ENCODE measurements at regions not wholly inside any gene's neighbourhood (a gene's known extent, or its start where the extent isn't known, plus 50 kb on each side); places are given as distances from the start of the nearest gene placed in this dataset.

DNA sequence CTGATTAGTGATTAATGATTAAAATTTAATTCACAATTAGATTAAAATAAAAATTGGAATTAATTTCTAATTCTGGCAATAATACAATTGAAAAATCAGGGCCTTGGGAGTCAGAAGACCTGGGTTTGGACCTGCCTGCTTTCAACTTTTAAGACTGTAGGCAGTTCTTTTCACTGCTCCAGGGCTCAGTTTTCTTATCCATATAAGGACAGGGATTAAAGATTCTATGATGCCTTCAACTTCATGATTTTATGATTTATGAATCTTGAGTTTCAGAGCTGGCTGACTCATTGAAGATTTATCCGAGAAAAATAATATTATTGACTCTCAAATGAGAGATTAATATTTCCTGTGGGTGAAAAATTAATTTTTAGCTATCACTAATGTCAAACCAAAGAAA is 208.6 kb upstream of the ANKH start:
- TF ChIP-seq CREB1 (IDR thresholded peaks at IDR 0.05; ENCODE audit: low read depth) = no peak
- TF ChIP-seq, protein P1, sequence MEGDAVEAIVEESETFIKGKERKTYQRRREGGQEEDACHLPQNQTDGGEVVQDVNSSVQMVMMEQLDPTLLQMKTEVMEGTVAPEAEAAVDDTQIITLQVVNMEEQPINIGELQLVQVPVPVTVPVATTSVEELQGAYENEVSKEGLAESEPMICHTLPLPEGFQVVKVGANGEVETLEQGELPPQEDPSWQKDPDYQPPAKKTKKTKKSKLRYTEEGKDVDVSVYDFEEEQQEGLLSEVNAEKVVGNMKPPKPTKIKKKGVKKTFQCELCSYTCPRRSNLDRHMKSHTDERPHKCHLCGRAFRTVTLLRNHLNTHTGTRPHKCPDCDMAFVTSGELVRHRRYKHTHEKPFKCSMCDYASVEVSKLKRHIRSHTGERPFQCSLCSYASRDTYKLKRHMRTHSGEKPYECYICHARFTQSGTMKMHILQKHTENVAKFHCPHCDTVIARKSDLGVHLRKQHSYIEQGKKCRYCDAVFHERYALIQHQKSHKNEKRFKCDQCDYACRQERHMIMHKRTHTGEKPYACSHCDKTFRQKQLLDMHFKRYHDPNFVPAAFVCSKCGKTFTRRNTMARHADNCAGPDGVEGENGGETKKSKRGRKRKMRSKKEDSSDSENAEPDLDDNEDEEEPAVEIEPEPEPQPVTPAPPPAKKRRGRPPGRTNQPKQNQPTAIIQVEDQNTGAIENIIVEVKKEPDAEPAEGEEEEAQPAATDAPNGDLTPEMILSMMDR (IDR thresholded peaks at IDR 0.05 in 2 of 3, conservative IDR thresholded peaks at IDR 0.05 in 1 of 3; ENCODE audit: control insufficient read depth in 2 of 3, extremely low read depth in 1 of 3, insufficient read depth in 1 of 3, low read depth in 3 of 3, low read length in 3 of 3) = no peak
- TF ChIP-seq, protein P2, sequence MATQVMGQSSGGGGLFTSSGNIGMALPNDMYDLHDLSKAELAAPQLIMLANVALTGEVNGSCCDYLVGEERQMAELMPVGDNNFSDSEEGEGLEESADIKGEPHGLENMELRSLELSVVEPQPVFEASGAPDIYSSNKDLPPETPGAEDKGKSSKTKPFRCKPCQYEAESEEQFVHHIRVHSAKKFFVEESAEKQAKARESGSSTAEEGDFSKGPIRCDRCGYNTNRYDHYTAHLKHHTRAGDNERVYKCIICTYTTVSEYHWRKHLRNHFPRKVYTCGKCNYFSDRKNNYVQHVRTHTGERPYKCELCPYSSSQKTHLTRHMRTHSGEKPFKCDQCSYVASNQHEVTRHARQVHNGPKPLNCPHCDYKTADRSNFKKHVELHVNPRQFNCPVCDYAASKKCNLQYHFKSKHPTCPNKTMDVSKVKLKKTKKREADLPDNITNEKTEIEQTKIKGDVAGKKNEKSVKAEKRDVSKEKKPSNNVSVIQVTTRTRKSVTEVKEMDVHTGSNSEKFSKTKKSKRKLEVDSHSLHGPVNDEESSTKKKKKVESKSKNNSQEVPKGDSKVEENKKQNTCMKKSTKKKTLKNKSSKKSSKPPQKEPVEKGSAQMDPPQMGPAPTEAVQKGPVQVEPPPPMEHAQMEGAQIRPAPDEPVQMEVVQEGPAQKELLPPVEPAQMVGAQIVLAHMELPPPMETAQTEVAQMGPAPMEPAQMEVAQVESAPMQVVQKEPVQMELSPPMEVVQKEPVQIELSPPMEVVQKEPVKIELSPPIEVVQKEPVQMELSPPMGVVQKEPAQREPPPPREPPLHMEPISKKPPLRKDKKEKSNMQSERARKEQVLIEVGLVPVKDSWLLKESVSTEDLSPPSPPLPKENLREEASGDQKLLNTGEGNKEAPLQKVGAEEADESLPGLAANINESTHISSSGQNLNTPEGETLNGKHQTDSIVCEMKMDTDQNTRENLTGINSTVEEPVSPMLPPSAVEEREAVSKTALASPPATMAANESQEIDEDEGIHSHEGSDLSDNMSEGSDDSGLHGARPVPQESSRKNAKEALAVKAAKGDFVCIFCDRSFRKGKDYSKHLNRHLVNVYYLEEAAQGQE (IDR thresholded peaks at IDR 0.05; ENCODE audit: low read depth, low read length) = no peak
- TF ChIP-seq EZH2 (IDR thresholded peaks at IDR 0.05; ENCODE audit: borderline replicate concordance, control insufficient read depth, low read depth, low read length) = no peak
